Muscle of leg (tissue), 3 donors: ENCODE measurements at regions not wholly inside any gene's neighbourhood (a gene's known extent, or its start where the extent isn't known, plus 50 kb on each side); places are given as distances from the start of the nearest gene placed in this dataset.

Source experiments
- DNase-seq: peaks from one replicate; pipeline ENCODE4 v3.0.0; 2013
- H3K27ac ChIP-seq: one replicate; pipeline ENCODE4 v1.5.1; 2013; ENCODE audit warnings: mild to moderate bottlenecking, low read length, control low read depth
- H3K27me3 ChIP-seq: one replicate; pipeline ENCODE4 v1.6.1; 2013; ENCODE audit warnings: low read length; ENCODE audit not compliant: control insufficient read depth, insufficient read depth
- H3K36me3 ChIP-seq: one replicate; pipeline ENCODE4 v1.6.1; 2013; ENCODE audit warnings: low read length; ENCODE audit not compliant: control insufficient read depth, insufficient read depth
- H3K4me1 ChIP-seq: one replicate; pipeline ENCODE4 v1.6.1; 2013; ENCODE audit warnings: low read length; ENCODE audit not compliant: control insufficient read depth, insufficient read depth
- H3K4me3 ChIP-seq: one replicate; pipeline ENCODE4 v1.5.1; 2013; ENCODE audit warnings: low read length, control low read depth
- H3K9me3 ChIP-seq: replicated peaks from 2 replicates; pipeline ENCODE4 v1.6.1; 2013; ENCODE audit warnings: low read depth, low read length; ENCODE audit not compliant: control insufficient read depth
- WGBS: methylation state at CpG from one replicate; pipeline ENCODE4 v1.1.5; 2013; ENCODE audit warnings: missing lambda C conversion rate; ENCODE audit not compliant: insufficient coverage; 5-methylcytosine and 5-hydroxymethylcytosine counted together

DNA sequence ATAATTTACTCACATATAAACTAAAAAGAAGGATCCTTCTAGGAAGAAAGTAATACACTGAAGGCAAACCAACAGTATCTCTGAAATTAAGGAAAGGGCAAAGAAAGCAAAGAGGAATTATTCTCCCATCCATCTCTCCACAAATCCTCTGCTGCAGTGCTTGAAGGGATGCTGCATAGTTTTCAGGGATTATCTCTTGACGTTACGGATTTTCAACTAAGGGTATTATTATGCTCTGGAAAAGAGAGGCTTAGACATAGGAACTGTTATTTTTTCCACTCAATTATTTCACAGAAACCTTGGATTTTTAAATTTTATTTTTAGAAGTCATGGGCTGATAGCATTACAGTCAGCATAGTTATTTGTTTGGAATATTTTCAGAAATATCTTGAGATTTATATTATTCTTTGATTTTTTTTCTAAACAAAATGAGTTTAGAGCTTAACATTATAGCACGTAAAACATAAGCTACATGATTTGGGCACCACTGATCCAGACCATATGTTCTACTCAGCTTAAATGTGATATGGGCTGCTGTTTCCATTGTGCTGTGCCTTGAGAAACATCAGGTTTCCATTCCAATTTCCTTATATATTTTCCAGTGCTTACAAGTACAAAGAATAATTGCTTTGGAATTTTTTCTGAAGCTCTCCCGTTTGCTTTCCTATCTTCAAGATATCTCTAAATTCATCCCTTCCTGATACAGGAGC, 57.9 kb upstream of the DCN start:
- no CpG with 5 or more reads among the region's 4 CpGs for whole genome bisulfite sequencing
- Histone ChIP-seq H3K27ac (peak overlapping the region; percentile 63), H3K4me3 (no peak overlapping the region), H3K27me3 (no peaks in the 10 kb centered on the region), H3K9me3 (no peaks in the 10 kb centered on the region), H3K4me1 (no peaks in the 10 kb centered on the region), H3K36me3 (no peaks in the 10 kb centered on the region)
- peak; percentile 87 for DNase-seq

DNA sequence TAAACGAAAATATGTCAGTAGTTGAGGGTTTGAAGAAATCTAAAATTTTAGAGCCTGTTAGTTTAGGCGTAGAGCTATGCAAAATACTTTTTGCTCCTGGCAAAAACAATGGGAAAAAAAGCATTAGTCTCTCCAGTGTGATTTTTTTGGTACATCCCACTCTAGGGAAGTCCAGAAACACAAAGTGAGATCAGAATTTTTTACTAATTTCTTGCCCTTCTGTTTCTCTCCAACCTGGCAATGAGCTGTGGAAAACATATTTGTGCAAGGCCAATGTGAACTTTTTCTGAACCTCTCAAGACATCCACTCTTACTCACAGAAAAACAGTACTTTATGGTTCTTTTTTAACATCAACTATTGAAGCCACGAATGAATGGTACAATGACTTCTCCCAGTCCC, 56.9 kb upstream of the DCN start:
- peak overlapping the region; percentile 63 for H3K27ac ChIP-seq
- peak; percentile 97 for DNase-seq

More for the DNA sequence above, 56.9 kb upstream of the DCN start:
- Histone ChIP-seq H3K27me3 (no peaks in the 10 kb centered on the region), H3K9me3 (no peaks in the 10 kb centered on the region), H3K4me3 (no peak overlapping the region), H3K4me1 (no peaks in the 10 kb centered on the region), H3K36me3 (no peaks in the 10 kb centered on the region)
- WGBS, result no CpG with 5 or more reads among the region's 3 CpGs
